SJSA1 (cell line): ENCODE measurements at regions not wholly inside any gene's neighbourhood (a gene's known extent, or its start where the extent isn't known, plus 50 kb on each side); places are given as distances from the start of the nearest gene placed in this dataset.

Experiments
- DNase-seq, 2 experiments: peaks; one replicate each; pipeline ENCODE4 v3.0.0-alpha.2; 2015 to 2020; ENCODE audit warnings: low spot score in 2 of 2, low read depth in 1 of 2
- H3K27ac ChIP-seq: fragments of 250-450 bp; sonication (Bioruptor Pico); 2 replicates; pipeline ENCODE4 v1.5.1; 2020; ENCODE audit warnings: mild to moderate bottlenecking, moderate library complexity
- H3K27me3 ChIP-seq: fragments of 250-450 bp; sonication (Bioruptor Pico); replicated peaks from 2 replicates; pipeline ENCODE4 v1.5.1; 2020; ENCODE audit warnings: mild to moderate bottlenecking, moderate library complexity
- H3K36me3 ChIP-seq: fragments of 250-450 bp; sonication (Bioruptor Pico); 2 replicates; pipeline ENCODE4 v1.5.1; 2020; ENCODE audit warnings: mild to moderate bottlenecking
- H3K4me1 ChIP-seq: fragments of 250-450 bp; sonication (Bioruptor Pico); replicated peaks from 2 replicates; pipeline ENCODE4 v1.6.1; 2021; ENCODE audit warnings: mild to moderate bottlenecking
- H3K4me3 ChIP-seq: fragments of 250-450 bp; sonication (Bioruptor Pico); 2 replicates; pipeline ENCODE4 v1.5.1; 2020; ENCODE audit warnings: mild to moderate bottlenecking
- H3K9me3 ChIP-seq: fragments of 250-450 bp; sonication (Bioruptor Pico); replicated peaks from 2 replicates; pipeline ENCODE4 v1.5.1; 2020; ENCODE audit warnings: mild to moderate bottlenecking

DNA sequence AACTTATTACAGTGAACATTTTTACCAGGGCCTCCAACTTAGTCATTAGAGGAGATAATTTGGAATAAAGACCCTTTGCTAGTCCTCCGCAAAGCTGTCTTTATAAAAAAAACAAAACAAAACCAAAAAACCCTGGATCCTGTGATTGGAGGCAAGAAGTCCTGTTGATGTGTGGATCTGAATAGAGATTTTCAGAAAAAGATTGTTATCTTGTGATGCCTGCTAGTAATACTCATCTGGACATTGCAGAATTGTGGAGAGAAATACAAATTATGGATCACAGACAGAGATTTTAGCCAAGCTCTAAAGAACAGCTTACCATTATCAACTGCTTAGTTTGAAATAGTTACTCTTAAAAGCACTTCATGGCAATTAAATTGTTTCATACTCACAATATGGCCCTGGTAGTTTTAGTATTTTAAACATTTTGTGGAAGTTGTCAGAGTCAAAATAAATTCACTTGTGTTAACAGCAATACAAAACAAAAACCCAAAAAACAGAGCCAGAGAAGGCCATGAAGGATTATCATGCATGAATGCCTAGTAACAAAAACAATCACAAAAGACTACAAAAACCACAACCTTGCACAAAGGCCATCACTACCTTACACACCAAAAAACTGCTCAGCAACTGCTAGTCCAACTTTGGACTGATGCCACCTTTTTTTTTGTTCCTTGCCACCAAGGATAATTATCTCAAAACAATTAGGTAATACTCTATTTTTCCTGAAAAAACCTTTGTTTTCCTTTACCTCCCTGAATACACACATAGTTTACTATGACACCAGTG is 514.5 kb upstream of the SLIT2 start:
- DNase-seq: peak in 1 of 2 experiments; percentile 43
- Histone ChIP-seq H3K27me3 (no peaks in the 10 kb centered on the region), H3K27ac (no peak overlapping the region), H3K4me1 (peaks cover 31% of the 10 kb centered on the region), H3K4me3 (no peak overlapping the region), H3K9me3 (no peaks in the 10 kb centered on the region), H3K36me3 (no peaks in the 10 kb centered on the region)

DNA sequence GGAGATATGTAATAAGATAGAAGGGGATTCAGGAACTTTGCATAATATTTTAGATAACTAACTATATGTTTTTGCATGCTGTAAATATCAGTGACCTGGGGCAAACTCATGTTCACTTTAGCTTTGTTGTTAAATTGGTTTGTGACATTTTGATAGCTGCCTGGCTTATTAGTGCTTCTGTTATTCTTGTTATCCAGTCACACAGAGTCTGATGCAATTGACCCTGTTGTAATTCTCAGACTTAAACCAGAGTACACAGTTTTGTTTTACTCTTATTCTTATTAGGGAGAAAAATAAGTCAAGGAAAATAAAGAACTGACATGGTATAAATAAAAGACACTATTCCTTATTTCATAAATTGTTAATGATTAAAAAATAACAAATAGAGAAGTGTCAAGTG is 516.7 kb upstream of the SLIT2 start:
- Histone ChIP-seq H3K4me3 (no peak overlapping the region), H3K27me3 (no peaks in the 10 kb centered on the region), H3K4me1 (peaks cover 30% of the 10 kb centered on the region), H3K27ac (no peak overlapping the region), H3K9me3 (0 out of 2 replicates have a peak, but pooled peaks cover 3% of the 10 kb centered on the region), H3K36me3 (no peaks in the 10 kb centered on the region)
- no peak for DNase-seq

DNA sequence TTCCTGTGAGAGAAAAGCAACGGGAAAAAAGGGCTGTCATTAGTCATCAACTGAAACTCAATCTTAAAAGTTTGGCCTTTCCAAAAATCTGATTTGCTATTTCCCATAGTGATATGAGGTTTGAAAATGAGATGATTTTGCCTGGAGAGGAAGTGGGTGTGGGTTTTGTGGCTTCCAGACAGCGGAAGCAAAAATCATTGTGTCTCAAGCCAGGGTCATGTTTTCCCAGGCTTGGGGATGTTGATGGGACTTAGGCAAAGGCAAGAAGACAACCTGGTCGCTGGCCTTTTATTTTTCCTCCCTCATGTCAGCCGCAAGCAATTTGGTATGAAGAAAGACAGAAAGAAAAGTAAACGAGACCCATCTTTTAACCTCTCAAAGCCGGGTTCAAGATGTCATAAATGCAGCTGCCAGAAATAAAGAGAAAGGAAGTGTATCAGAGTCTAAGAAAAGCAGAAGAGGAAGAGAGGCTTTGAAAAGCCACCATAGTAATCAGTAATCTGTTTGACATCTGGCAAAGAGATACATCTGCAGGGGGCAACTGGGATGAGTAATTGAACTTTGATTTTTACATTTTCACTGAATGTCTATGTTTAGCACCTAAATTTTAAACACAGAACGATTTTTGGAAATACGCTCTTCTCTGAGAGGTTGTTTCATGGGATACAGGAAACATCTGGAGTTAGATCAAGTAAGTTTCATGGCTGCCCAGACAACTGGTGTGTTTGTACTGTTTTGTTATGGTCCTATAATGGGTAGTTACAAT is 521.6 kb upstream of the SLIT2 start:
- 0 out of 2 replicates have a peak, but pooled peaks cover 5% of the 10 kb centered on the region for H3K4me1 ChIP-seq
- H3K9me3 ChIP-seq: 0 out of 2 replicates have a peak, but pooled peaks cover 3% of the 10 kb centered on the region
- H3K27me3 ChIP-seq: no peaks in the 10 kb centered on the region
- H3K36me3 ChIP-seq: no peaks in the 10 kb centered on the region
- no peak overlapping the region for H3K4me3 ChIP-seq
- DNase-seq: no peak
- H3K27ac ChIP-seq: no peak overlapping the region

DNA sequence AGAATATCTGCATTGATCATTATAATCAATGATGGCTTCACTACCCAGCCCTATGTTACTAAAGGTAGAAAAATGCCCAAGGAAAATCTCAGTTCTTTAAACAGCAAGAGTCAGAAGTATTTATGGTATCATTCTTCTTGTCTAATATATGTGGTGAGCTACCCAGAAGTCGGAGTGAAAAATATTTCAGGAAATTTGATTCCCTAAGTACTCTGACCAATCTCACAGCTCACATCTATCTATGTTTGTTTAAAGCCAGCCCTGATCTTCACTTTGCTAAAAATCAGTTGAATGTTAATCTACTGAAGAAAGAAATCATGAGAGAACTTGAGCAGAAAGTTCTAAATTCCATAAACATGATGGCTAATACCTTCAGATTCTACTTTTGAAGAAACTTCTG is 522.9 kb upstream of the SLIT2 start:
- Histone ChIP-seq H3K27ac (no peak overlapping the region), H3K9me3 (0 out of 2 replicates have a peak, but pooled peaks cover 3% of the 10 kb centered on the region), H3K4me1 (0 out of 2 replicates have a peak, but pooled peaks cover 5% of the 10 kb centered on the region), H3K36me3 (no peaks in the 10 kb centered on the region), H3K4me3 (no peak overlapping the region), H3K27me3 (no peaks in the 10 kb centered on the region)
- DNase-seq: no peak

DNA sequence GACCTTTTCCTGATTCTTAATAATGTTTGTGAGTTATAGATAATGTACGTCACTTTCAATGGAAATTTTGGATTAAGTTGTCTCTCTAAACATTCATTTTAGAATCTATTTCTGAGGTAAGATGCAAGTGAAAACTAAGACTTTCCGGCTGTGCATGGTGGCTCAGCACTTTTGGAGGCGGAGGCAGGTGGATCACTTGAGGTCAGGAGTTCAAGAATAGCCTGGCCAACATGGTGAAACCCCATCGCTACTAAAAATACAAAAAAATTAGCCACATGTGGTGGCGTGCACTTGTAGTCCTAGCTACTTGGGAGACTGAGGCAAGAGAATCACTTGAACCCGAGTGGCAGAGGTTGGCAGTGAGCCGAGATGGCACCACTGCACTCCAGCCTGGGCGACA is 524.6 kb upstream of the SLIT2 start:
- Histone ChIP-seq H3K9me3 (0 out of 2 replicates have a peak, but pooled peaks cover 3% of the 10 kb centered on the region), H3K36me3 (no peaks in the 10 kb centered on the region), H3K4me3 (no peak overlapping the region), H3K27ac (no peak overlapping the region), H3K4me1 (0 out of 2 replicates have a peak, but pooled peaks cover 5% of the 10 kb centered on the region), H3K27me3 (no peaks in the 10 kb centered on the region)
- DNase-seq: no peak

DNA sequence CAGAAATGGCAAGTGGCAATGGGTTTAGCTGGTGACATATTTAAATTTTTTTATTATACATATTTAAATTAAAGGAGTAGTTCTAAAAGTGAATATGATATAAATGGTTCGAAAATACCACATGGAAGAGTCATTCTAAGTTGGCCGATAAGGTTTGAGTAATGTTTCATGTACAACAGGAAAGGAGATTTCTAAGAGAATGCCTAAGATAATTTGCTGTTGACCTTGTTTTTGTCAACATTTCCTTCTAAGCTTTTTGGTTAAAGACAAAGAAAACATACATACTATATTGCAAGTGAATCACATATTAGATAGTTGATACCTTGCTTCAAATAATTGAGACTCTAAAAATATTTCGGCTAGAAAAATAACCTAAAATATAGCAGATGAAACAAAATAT is 526.6 kb upstream of the SLIT2 start:
- no peak for DNase-seq
- no peak overlapping the region for H3K27ac ChIP-seq
- H3K4me1 ChIP-seq: 0 out of 2 replicates have a peak, but pooled peaks cover 5% of the 10 kb centered on the region

DNA sequence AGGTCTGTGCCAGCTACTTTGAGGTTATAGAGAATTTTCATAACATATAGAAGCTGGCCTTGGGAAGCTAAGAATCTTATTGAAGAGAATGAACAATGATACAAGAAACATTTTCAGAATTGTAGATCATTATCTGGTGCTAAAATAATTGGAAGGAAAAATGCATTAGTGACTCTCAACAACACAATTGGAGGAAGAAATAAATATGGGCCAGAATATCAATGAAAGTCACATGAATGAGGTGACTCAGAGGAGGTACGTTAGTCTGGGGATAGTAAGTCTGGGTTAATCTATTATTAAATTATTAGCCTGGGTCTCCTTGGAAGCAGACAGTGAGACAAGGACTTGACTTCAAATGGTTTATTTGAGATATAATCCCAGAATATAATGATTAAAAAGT is 529.3 kb upstream of the SLIT2 start:
- Histone ChIP-seq H3K27me3 (no peaks in the 10 kb centered on the region), H3K27ac (no peak overlapping the region), H3K4me1 (no peaks in the 10 kb centered on the region), H3K9me3 (no peaks in the 10 kb centered on the region), H3K36me3 (no peaks in the 10 kb centered on the region), H3K4me3 (no peak overlapping the region)
- no peak for DNase-seq

More for the DNA sequence above, 526.6 kb upstream of the SLIT2 start:
- H3K36me3 ChIP-seq: no peaks in the 10 kb centered on the region
- no peaks in the 10 kb centered on the region for H3K27me3 ChIP-seq
- H3K9me3 ChIP-seq: no peaks in the 10 kb centered on the region
- H3K4me3 ChIP-seq: no peak overlapping the region

DNA sequence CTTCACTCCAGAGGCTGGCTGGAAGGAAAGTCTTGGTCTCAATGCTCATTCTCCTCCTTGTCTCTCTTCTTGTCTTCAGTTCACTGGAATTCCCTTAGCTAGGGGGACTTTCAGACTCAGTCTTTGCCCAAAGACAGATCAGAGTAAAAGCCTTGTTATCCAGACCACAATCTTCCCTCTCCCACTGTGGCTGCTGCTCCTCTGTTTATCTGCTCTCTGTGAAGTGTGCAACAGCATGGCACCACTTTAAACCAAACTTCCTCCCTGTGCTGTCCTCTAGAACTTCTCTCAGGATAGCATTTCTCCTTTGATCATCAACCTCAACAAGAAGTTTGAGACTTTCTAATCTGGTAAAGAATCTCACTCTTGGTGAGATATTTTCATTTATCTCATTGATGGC is 530.1 kb upstream of the SLIT2 start:
- no peaks in the 10 kb centered on the region for H3K36me3 ChIP-seq
- no peaks in the 10 kb centered on the region for H3K9me3 ChIP-seq
- no peak for DNase-seq
- H3K4me3 ChIP-seq: no peak overlapping the region
- H3K27ac ChIP-seq: no peak overlapping the region
- H3K27me3 ChIP-seq: no peaks in the 10 kb centered on the region
- H3K4me1 ChIP-seq: no peaks in the 10 kb centered on the region

DNA sequence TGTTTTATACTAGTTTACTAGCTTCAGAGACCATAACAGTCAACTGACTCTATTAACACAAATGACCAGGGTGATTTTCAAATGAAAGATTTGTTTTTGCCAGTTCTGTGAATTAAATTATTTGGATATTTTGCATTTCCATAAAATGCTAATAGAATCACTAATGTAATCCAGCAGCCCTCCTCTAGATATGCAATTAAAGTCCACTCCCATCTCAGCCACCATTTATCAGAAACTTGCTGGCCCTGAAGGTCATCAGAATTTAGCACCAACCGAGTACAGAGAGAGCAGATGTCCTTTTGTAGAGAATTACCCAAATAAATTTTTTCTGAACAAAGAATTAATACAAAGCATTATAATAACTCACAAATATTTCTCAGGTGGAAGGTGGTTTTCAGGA is 531.1 kb upstream of the SLIT2 start:
- H3K27me3 ChIP-seq: no peaks in the 10 kb centered on the region
- H3K27ac ChIP-seq: no peak overlapping the region
- no peaks in the 10 kb centered on the region for H3K36me3 ChIP-seq
- no peak for DNase-seq
- H3K9me3 ChIP-seq: no peaks in the 10 kb centered on the region
- H3K4me1 ChIP-seq: no peaks in the 10 kb centered on the region
- H3K4me3 ChIP-seq: no peak overlapping the region

DNA sequence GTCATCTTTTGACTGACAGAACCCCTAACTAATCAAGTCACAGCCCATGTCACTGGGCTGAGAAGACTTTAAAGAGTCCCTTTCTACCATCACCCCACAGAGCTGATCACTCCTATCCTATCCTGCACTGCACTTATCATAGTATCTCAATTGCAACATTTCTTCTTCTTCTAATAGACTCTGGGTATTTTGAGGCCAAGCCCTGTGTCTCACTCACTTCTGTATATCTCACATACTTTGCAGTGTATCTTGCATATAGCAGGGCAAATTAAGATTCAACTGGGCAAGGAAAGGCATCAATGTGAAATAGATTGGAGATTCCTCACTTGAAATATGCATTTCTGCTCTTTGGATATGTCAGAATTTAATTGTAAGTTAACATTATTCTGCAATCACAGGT is 531.5 kb upstream of the SLIT2 start:
- DNase-seq: no peak
- no peaks in the 10 kb centered on the region for H3K4me1 ChIP-seq
- no peaks in the 10 kb centered on the region for H3K36me3 ChIP-seq
- no peak overlapping the region for H3K4me3 ChIP-seq
- no peaks in the 10 kb centered on the region for H3K27me3 ChIP-seq
- H3K27ac ChIP-seq: no peak overlapping the region
- H3K9me3 ChIP-seq: no peaks in the 10 kb centered on the region

DNA sequence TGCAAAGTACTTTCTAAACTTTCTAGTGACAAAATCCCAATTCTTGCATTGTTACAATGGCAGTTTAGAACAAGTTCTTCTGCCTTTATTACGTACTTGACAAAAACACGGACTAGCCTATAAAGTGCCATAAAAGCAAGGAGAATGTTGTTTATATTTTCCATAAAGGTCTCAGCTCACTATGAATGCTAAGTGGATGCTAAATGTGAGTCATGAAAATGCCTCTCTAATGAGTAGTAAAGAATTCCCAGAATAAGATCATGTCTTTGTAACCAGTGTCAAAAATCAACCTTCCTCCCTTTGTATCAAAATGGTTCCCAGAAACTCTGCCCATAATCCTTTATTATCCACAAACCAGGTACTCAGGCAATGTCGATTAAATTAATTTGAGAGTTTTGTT is 539.8 kb upstream of the SLIT2 start:
- H3K27me3 ChIP-seq: no peaks in the 10 kb centered on the region
- H3K27ac ChIP-seq: peak overlapping the region; percentile 92

DNA sequence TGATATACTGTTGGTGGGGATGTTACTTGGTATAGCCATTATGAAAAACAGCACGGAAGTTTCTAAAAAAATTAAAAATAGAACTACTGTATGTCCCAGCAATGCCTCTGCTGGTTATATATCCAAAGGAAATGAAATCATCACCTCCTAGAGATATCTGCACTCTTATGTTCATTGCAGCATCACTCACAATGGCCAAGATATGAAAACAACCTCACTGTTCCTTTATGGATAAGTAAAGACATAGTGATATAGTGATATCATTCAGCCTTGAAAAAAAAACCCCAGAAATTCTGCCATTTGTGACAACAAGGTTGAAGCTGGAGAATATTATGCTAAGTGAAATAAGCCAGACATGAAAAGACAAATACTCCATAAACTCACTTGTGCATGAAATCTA is 543.8 kb upstream of the SLIT2 start:
- peaks cover 24% of the 10 kb centered on the region for H3K4me1 ChIP-seq
- no peak overlapping the region for H3K27ac ChIP-seq
- no peaks in the 10 kb centered on the region for H3K36me3 ChIP-seq
- no peak overlapping the region for H3K4me3 ChIP-seq
- H3K9me3 ChIP-seq: no peaks in the 10 kb centered on the region
- no peaks in the 10 kb centered on the region for H3K27me3 ChIP-seq
- no peak for DNase-seq

More for the DNA sequence above, 539.8 kb upstream of the SLIT2 start:
- H3K36me3 ChIP-seq: no peaks in the 10 kb centered on the region
- H3K9me3 ChIP-seq: no peaks in the 10 kb centered on the region
- H3K4me1 ChIP-seq: peaks cover 27% of the 10 kb centered on the region
- peak in 1 of 2 experiments; percentile 92 for DNase-seq
- H3K4me3 ChIP-seq: no peak overlapping the region

DNA sequence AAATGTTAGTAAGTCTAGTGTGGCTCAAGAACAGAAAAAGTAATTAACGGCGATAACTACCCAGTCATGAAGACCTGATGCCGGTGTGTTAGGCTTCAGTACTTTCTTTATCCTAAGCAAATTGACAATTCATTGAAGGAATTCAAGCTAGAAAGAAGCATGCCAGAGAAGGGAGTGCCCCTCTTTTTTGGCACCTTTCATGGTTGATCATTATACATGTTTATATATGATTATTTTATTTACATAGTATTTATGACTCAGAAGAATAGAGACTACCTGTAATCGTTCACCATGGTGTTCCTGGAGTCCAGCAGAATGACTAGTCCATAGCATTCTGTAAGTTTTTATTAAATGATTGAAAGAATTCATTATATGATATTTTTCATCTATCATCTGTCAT is 548.3 kb upstream of the SLIT2 start:
- H3K4me3 ChIP-seq: no peak overlapping the region
- H3K4me1 ChIP-seq: peaks cover 5% of the 10 kb centered on the region
- DNase-seq: no peak
- no peaks in the 10 kb centered on the region for H3K36me3 ChIP-seq
- H3K27ac ChIP-seq: no peak overlapping the region
- H3K27me3 ChIP-seq: no peaks in the 10 kb centered on the region
- no peaks in the 10 kb centered on the region for H3K9me3 ChIP-seq

DNA sequence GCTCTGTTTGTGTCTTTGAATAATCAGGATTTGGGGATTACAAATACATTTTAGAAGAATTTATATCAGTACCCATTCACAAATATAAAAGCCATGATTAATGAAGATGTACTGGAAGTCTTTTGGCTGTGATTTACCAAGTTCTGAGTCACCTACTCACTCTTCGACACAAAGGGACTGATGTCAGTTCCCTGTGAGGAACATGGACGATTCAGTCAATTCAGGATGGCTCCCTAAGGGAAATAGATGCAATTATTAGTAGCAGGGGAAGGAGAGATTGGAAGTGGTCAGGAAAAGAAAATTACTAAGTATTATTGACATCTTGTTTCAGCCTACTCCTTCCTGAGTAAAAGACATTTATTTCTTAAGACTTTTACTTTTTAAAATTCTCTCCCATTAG is 550.7 kb upstream of the SLIT2 start:
- no peaks in the 10 kb centered on the region for H3K9me3 ChIP-seq
- DNase-seq: peak in 1 of 2 experiments; percentile 39
- peaks cover 5% of the 10 kb centered on the region for H3K4me1 ChIP-seq
- H3K4me3 ChIP-seq: no peak overlapping the region
- H3K36me3 ChIP-seq: no peaks in the 10 kb centered on the region
- H3K27me3 ChIP-seq: no peaks in the 10 kb centered on the region
- 0 out of 2 replicates have a peak overlapping the region, but pooled peaks have one; percentile 3 for H3K27ac ChIP-seq
